HCT116 (cell line): ENCODE measurements at regions not wholly inside any gene's neighbourhood (a gene's known extent, or its start where the extent isn't known, plus 50 kb on each side); places are given as distances from the start of the nearest gene placed in this dataset.
"Not testable (repeated sequence)": the region's sequence is repeated elsewhere in the genome, so short reads cannot be mapped to it uniquely, and the experiment has no call there.

ENCODE experiments used
- CTCF ChIP-seq, 3 experiments: fragments of 200-600 bp in 1 of 3; sonication (generic) in 1 of 3; IDR thresholded peaks in 2 of 3; conservative IDR thresholded peaks in 1 of 3; 2 replicates each; pipeline ENCODE4 v1.5.1; 2012 to 2017; ENCODE audit warnings: low read depth in 2 of 3, low read length in 2 of 3, antibody characterized with exemption in 1 of 3, borderline replicate concordance in 1 of 3, control low read depth in 1 of 3, mild to moderate bottlenecking in 1 of 3, mixed read lengths in 1 of 3, mixed run types in 1 of 3, moderate library complexity in 1 of 3; ENCODE audit not compliant: insufficient read depth in 1 of 3
- EGR1 ChIP-seq: IDR thresholded peaks from 2 replicates; pipeline ENCODE4 v1.6.1; 2012; ENCODE audit warnings: low read depth
- ELF1 ChIP-seq: IDR thresholded peaks from 2 replicates; pipeline ENCODE4 v1.6.1; 2012; ENCODE audit warnings: low read depth, borderline replicate concordance
- EZH2 ChIP-seq: fragments of 200-600 bp; sonication (generic); IDR thresholded peaks from 2 replicates; pipeline ENCODE4 v1.6.1; 2017; ENCODE audit warnings: antibody characterized with exemption, mixed run types
- FOSL1 ChIP-seq: IDR thresholded peaks from 2 replicates; pipeline ENCODE4 v1.6.1; 2012; ENCODE audit warnings: low read depth
- MAX ChIP-seq: IDR thresholded peaks from 2 replicates; pipeline ENCODE4 v1.6.1; 2012
- POLR2A ChIP-seq: IDR thresholded peaks from 2 replicates; pipeline ENCODE4 v1.7.0; 2011; ENCODE audit warnings: borderline replicate concordance; ENCODE audit not compliant: insufficient read depth, insufficient read length; ENCODE audit errors: extremely low read depth
- POLR2AphosphoS5 ChIP-seq: IDR thresholded peaks from 2 replicates; pipeline ENCODE4 v1.6.1; 2011; ENCODE audit warnings: mild to moderate bottlenecking, low read depth, low read length, moderate library complexity
- RAD21 ChIP-seq: IDR thresholded peaks from 2 replicates; pipeline ENCODE4 v1.6.1; 2012; ENCODE audit warnings: low read depth, mild to moderate bottlenecking
- SIN3A ChIP-seq: IDR thresholded peaks from 2 replicates; pipeline ENCODE4 v1.6.1; 2012; ENCODE audit warnings: low read depth
- SP1 ChIP-seq: IDR thresholded peaks from 2 replicates; pipeline ENCODE4 v1.6.1; 2012; ENCODE audit warnings: low read depth
- TCF7L2 ChIP-seq: IDR thresholded peaks from 2 replicates; pipeline ENCODE4 v1.7.0; 2011; ENCODE audit warnings: borderline replicate concordance, inconsistent platforms; ENCODE audit not compliant: insufficient read depth, insufficient read length; ENCODE audit errors: extremely low read depth
- ZFX ChIP-seq: fragments of 450-650 bp; IDR thresholded peaks from 2 replicates; pipeline ENCODE4 v1.6.1; 2017
- ZNF274 ChIP-seq: fragments of 200-500 bp; sonication (Bioruptor generic); IDR thresholded peaks from 2 replicates; pipeline ENCODE4 v1.6.1; 2014; ENCODE audit warnings: mild to moderate bottlenecking, low read depth, low read length, inconsistent platforms

GRCh38 chr2:132337135-132337534 lies 79.5 kb upstream of the GPR39 start:
- not testable (repeated sequence) for TF ChIP-seq RAD21; CTCF (IDR thresholded peaks at IDR 0.05 in 2 of 3, conservative IDR thresholded peaks at IDR 0.05 in 1 of 3; ENCODE audit: borderline replicate concordance in 1 of 3, insufficient read depth in 1 of 3, low read depth in 2 of 3, low read length in 2 of 3); SIN3A; ZNF274; ELF1; SP1; EGR1; MAX; POLR2A; ZFX; EZH2; POLR2AphosphoS5; TCF7L2; FOSL1
